ENCODE measurements at regions not wholly inside any gene's neighbourhood (a gene's known extent, or its start where the extent isn't known, plus 50 kb on each side); places are given as distances from the start of the nearest gene placed in this dataset.

GRCh38 chr7:22043367-22043766, 97.7 kb upstream of the CDCA7L start:
- peaks cover 22 to 24% of the 10 kb centered on the region in 2 experiments for H3K9me3 Mint-ChIP-seq
- Histone ChIP-seq H3K4ac (ENCODE audit: low read depth, low read length) (no peak overlapping the region), H3K79me2 (ENCODE audit: insufficient read depth, low read length) (no peaks in the 10 kb centered on the region), H2AFZ (ENCODE audit: low read length) (no peak overlapping the region), H4K5ac (ENCODE audit: insufficient read length, low read depth, low read length) (no peak overlapping the region), H2BK20ac (ENCODE audit: low read depth, low read length, poor library complexity, severe bottlenecking) (no peak overlapping the region), H4K8ac (replicated peaks; ENCODE audit: insufficient read length, low read depth, low read length) (no peak overlapping the region), H3K23ac (ENCODE audit: insufficient read length, low read depth, low read length) (no peak overlapping the region), H2BK12ac (ENCODE audit: insufficient read length, low read depth, low read length) (no peak overlapping the region), H3K27me3 (ENCODE audit: insufficient read depth, low read length) (no peaks in the 10 kb centered on the region), H3K4me1 (ENCODE audit: insufficient read depth, low read length) (no peaks in the 10 kb centered on the region), H4K20me1 (ENCODE audit: control insufficient read depth, insufficient read depth, insufficient read length) (no peaks in the 10 kb centered on the region), H3K79me1 (ENCODE audit: insufficient read depth, low read depth, low read length, poor library complexity, severe bottlenecking) (no peaks in the 10 kb centered on the region), H3K27ac (ENCODE audit: insufficient read length, low read depth, low read length) (no peak overlapping the region), H2BK15ac (ENCODE audit: low read depth, low read length) (no peak overlapping the region), H2AK5ac (ENCODE audit: insufficient read length, low read length) (no peak overlapping the region), H3T11ph (ENCODE audit: low read length) (no peak overlapping the region), H4K91ac (ENCODE audit: insufficient read length, low read depth, low read length) (no peak overlapping the region), H2BK5ac (ENCODE audit: insufficient read length, low read length) (no peak overlapping the region), H3K4me2 (ENCODE audit: insufficient read depth, insufficient read length, low read length) (no peak overlapping the region), H3K18ac (ENCODE audit: insufficient read length, low read depth, low read length) (no peak overlapping the region), H3K23me2 (ENCODE audit: insufficient read length, low read depth, low read length, poor library complexity, severe bottlenecking) (no peaks in the 10 kb centered on the region), H3K56ac (ENCODE audit: insufficient read length, low read depth, low read length) (no peak overlapping the region), H2BK120ac (ENCODE audit: low read depth, low read length, poor library complexity, severe bottlenecking) (no peak overlapping the region), H3K9ac (ENCODE audit: extremely low read depth, insufficient read length, low read length) (no peak overlapping the region), H3K9me3 (ENCODE audit: control insufficient read depth, low read depth, low read length) (no peaks in the 10 kb centered on the region), H3K14ac (ENCODE audit: insufficient read depth, low read length) (no peak overlapping the region)
- H3K36me3 Mint-ChIP-seq (ENCODE audit: insufficient read depth in 1 of 3, low read depth in 3 of 3): peaks cover 3 to 32% (median 14%) of the 10 kb centered on the region in 3 experiments; a peak in 5 of 7 replicates
- no peak overlapping the region for H3K27ac Mint-ChIP-seq
- H3K4me1 Mint-ChIP-seq: no peaks in the 10 kb centered on the region
- DNase-seq: no peak
- no peak for TF ChIP-seq CTCF (conservative IDR thresholded peaks at IDR 0.05)
- no CpG with 5 or more reads among the region's 5 CpGs for WGBS (ENCODE audit: extremely low coverage, insufficient read length, low lambda C conversion rate)
- H3K27me3 Mint-ChIP-seq (ENCODE audit: low read depth): no peaks in the 10 kb centered on the region; the same call in 1 of the 2 replicates
- no peak overlapping the region for H3K4me3 Mint-ChIP-seq

Measured in H9 (cell line).